NCI-H2029 (cell line): ENCODE measurements at regions not wholly inside any gene's neighbourhood (a gene's known extent, or its start where the extent isn't known, plus 50 kb on each side); places are given as distances from the start of the nearest gene placed in this dataset.

Experiments used
- DNase-seq: peaks from one replicate; lab custom pipeline; 2025; lab: John Stamatoyannopoulos, UW

DNA sequence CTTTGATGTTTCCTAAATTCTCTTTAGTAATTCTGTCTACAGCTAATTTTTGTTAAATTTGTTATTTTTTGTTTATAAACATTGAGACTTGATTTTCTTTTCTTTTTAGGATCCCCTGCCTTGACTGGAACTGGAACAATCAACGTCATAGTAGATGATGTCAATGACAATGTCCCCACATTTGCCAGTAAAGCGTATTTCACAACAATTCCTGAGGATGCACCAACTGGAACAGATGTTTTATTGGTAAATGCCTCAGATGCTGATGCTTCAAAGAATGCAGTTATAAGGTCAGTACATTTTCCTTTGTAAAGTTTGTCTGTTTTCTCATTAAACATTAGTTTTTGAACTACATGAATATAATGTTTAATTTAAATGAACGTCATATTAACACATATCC is 119.4 kb downstream of the FAT4 start:
- DNase-seq: no peak

DNA sequence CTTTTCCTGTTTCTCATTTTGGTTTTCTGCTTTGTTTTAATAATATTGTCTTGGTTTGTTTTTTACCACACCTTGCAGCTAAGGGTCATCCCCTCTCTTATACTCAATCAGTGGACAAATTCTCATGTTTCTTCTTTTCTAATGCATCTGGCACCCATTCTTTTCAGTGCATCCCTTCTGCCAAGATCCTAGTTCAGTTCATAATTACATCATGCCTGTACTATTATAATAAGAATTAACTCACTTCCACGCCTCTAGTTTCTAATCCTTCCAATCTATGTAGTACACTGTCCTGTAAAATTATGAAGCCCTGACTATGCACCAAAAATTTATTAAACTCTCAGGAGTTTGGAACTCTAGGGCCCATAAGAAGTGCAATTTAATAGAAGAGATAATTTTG is 126.1 kb downstream of the FAT4 start:
- no peak for DNase-seq

DNA sequence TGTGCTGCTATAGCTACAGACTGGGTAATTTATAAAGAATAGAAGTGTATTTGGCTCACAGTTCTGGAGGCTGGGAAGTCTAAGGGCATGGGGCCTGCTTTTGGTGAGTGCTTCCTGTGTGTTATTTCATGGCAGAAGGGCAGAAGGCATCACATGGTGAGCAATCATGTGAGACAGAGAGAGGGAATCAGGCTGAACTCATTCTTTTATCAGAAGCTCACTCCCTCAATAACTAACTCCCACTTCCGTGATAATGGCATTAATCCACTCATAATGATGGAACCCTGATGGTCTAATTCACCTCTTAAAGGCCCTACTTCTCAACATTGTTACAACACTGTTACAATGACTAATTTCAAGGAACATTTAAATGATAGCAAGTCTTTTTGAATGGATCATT is 129.4 kb downstream of the FAT4 start:
- DNase-seq: no peak

DNA sequence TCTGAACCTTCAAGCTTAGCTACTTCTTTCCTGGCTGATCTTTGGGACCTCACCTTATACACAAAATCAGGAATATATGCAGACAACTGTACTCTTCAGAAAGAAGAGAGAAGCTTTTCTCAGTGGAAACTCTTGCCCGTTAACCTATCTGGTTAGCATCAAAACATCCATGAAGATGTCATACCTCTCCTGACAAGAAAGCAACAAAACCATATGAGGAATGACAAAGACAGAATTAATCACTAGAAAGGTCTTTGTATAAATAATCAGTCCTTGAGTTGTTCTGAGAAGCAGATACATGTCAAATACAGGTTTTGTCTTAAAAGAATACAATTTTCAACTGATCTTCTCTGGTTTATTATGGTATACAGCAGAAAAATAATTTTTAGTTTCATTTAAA is 130.8 kb downstream of the FAT4 start:
- DNase-seq: no peak

DNA sequence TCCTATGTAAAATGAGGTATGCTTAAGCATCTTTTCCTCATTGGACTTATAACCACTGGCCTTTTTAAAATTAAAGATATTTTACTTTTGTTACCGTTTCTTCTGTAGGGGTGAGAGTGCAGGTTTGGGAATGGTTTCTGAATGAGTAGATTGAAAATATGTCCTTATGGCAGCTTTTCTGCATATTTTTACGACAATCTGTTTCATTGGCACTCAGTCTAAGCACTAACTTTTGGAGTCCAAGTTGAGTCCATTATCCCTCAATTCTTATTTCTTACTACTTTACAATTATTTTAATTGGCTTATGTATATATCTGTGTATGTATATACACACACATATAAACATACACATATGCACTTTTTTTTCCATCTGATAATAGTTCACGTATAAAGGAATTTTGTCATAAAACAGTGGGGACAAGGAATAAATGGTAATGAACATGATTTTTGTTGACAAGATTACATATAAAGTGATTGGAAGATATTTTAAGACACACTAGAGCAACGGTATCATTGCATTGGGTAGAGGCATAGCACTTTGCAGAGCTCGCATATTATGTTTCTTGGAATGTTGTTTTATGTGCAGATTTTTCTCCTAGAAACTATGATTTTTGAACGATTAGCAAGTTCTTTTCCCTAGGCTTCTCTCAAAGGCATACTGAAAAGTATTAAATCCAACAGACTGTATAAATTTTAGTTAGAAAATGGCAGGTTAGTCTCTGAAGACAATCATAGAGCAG is 133.0 kb downstream of the FAT4 start:
- DNase-seq: no peak

DNA sequence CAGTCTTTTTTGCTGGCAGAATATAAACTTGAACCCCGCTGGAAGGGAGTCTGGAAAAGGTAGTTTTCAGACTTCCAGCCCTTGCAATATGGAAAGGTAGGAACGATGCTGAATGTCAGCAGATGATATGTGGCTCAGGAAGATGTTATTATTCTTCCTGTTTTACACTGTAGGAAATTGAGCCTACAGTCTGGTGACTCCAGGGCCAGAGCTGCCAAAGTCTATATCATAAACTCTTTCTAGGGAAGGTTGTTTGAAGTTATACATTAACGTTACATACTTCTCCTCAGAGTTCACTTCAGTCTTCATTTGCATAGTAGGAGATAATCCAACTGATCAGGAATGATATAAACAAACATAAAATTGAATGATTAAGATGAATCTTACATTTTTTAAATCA is 141.3 kb downstream of the FAT4 start:
- DNase-seq: no peak

DNA sequence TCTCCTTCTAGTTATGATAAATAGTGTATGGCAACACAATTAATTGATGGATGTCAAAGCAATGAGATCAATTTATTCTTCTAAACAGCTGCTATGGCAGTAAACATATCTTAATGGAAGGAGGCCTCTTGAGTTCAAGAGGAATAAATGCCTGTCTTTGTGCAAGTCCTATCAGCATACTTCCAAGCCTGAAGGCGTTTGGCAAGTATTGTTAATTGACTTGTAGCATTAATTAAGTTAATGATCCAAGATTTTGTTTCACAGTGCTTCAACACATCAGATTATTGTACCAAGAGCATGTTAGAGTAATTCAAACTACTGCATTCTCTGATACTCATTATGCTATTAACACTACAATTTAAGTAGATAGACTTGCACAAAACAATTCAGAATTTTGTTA is 144.8 kb downstream of the FAT4 start:
- DNase-seq: no peak

DNA sequence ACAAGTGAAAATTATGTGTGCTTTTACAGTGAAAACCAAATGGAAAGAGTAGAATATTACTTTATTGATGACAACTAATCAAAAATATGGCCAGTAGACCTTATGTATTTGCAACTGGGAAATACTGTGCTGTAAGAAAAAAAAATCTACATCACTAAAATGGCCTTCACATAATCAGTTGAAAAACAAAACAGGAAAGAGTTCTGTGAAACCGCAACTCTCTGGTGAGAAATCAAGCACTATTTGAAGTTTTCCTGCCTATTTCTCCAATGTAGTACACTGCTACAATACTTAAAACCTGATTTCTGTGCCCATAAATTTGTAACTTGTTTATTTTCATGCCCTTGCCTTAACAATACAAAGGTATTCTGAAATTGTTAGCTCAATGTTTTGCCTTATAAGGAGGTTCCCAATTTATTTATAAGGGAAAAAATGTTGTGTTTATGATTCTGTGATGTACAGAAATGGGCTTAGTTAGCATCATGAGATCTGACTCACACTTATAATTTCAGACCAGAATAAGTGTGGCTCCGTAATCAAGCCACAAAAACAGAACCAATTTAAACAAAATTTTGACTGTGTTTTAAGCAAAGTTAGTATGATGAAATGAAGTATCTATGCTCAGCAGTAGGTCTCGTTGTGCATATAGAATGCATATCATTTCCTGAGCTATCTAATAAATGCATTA is 147.1 kb downstream of the FAT4 start:
- DNase-seq: no peak

DNA sequence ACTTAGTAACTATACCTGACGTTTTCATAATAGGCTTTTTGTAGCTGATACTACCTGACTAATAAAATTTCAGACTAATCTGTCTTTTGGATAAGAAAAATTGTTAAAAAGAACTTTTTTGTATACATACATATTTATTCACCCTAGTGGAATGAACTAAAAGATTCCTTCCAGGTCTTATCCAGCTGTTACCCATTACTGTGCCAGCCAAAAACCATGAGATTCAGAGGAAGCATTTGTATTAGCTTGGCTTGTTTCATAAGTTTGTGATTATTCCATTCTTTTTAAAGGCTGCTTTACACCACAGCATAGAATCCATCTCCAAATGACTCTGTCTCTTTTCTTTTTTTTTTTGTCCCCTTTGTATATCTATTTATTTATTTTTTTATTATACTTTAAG is 149.4 kb downstream of the FAT4 start:
- DNase-seq: no peak

DNA sequence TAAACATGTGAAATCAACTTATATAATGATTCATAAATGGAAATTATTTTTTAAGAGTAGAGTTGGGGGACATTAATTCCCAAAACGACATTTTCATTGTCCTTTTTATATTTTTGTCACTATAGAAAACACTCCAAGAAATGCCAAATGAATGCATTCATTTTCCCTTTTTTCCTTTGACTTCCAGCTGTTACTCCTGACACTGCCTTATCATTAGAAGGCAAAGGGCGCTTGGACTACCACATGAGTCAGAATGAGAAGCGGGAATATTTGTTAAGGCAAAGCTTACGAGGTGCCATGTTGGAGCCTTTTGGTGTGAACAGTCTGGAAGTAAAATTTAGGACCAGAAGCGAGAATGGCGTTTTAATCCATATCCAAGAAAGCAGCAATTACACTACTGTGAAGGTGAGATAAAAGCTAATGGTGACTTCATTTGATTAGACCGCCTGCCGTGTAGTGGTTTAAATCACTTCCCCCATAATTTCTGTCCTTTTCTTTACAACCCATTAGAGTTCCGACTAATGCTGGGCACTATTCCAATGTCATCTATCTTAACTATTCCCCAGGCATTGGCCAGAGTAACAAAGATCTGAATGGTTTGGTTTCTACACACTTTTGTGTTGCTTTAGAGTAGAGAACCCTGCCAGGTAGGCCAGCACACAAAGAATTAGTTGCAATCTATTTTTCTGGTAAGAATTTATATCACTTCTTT is 166.7 kb downstream of the FAT4 start:
- no peak for DNase-seq

DNA sequence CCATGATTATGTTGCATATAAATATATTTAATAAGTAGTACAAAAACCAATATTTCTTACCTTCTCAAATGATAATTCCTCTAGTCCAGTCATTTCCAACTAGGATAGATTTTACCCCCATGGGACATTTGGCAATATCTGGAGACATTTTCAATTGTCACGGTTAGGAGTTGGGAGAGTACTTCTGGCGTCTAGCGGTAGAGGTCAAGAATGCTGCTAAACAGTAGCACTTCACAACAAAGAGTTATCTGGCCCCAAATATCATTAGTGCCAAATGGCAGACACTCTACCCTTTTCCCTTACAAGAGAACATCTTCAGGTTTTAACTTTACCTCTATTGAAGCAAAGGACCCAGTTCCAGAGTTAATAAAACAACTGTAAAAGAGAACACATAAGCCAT is 168.1 kb downstream of the FAT4 start:
- DNase-seq: no peak

DNA sequence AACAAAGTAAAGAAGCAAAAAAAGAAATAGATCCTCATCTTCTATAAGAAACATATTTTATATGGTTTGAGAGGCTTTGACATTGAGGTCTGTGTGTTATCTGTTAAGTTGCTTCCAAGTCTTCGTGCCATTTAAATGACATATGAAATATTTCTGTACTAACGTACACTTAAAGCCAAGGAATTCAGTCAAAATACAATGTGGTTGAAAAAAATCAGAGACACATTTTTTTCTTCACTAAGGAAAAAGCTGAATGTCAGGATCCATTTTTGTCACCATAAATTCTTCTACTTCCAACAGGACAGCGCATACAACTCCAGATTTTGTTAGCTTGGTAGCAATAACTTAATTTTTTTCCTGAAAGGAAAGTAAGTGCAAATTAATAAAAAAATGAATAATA is 168.5 kb downstream of the FAT4 start:
- DNase-seq: no peak

DNA sequence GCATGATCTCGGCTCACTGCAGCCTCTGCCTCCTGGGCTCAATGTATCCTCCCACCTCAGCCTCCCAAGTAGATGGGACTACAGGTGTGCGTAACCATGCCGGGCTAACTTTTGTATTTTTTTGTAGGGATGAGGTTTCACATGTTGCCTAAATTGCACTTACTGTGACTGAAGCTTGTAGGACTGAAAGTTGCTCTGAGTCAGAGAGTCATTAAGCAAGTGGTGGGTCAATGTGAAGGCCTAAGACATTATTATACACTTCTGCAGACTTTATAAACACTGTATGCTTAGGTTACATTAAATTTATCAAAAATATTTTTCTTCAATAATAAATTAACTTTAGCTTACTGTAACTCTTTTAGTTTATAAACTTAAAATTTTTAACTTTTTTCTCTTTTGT is 170.2 kb downstream of the FAT4 start:
- no peak for DNase-seq

DNA sequence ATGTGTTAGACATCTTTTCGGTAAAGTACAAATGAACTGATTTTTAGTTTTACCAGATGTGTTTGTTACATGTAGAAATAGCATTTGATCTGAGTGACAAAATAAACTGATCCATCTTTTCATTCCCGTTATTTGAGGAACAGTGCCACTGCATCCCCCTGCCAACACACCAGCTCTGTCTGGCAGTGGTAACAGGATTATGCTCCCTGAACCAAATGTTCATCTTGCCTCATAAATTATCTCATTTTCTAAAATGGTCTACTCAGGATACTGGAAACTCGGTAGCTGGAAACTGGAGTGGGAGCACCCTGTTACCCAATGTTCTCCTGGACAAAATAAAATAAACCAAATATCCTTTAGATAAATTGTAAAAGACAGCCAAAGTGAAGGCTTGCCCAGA is 171.6 kb downstream of the FAT4 start:
- no peak for DNase-seq

DNA sequence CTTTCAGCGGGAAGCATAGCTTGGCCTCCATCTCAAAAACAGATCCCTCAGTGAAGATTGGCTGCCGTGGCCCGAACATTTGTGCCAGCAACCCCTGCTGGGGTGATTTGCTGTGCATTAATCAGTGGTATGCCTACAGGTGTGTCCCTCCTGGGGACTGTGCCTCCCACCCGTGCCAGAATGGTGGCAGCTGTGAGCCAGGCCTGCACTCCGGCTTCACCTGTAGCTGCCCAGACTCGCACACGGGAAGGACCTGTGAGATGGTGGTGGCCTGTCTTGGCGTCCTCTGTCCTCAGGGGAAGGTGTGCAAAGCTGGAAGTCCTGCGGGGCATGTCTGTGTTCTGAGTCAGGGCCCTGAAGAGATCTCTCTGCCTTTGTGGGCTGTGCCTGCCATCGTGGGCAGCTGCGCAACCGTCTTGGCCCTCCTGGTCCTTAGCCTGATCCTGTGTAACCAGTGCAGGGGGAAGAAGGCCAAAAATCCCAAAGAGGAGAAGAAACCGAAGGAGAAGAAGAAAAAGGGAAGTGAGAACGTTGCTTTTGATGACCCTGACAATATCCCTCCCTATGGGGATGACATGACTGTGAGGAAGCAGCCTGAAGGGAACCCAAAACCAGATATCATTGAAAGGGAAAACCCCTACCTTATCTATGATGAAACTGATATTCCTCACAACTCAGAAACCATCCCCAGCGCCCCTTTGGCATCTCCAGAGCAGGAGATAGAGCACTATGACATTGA is 175.4 kb downstream of the FAT4 start:
- no peak for DNase-seq

DNA sequence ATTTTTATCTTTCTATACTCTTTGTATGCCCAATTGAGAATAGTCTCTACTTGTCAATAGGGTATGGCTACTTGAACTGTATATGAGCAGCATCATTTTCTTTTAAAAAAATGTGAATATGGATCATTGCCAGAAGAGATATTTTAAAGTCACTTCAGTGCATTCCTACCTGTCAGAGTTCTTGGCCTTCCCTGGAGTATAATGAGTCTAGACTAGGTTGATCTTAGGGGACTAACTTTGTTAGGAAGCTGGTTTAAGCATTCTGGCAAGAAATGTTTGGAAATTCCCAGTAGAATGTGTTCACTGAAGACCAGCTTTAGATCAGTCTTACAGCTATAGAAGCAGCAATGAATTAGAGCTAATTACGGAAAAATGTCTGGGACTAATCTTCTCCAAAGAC is 178.2 kb downstream of the FAT4 start:
- no peak for DNase-seq

DNA sequence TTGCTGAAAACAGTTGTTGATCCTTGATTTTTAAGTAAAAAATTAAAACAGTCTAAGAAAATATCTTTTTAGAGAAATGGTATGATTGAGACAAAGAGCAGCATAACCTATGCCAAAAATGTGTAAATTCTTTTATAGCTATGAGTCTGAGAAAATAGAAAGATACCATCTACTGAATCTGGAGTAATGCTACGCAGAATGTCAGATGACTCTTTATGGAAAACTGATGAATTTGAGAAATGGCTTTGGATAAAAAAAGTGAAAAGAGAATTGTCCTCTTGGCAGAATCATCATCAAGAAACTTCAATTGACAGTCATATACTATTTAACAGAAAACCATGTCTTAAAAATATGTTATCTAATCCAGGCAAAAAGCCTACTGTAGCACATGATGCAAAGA is 183.1 kb downstream of the FAT4 start:
- no peak for DNase-seq

DNA sequence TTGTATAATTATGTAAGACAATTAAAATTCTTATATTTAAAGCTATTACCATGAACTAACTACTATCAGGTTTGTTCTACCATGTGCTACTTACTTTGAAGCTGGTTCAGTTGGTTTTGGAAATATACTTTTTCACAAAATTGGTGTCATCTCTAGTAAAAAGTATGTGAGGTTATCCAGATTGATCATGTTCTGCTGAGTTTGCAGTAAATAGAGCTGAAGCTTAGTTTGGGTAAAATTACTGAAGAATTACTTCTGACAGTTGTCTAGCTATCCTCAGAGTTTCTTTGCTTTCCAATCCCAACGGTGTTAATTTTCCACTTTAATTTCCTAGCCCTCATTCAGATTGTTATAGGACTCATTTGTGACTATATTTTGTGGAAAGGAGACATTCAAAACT is 184.2 kb downstream of the FAT4 start:
- no peak for DNase-seq

DNA sequence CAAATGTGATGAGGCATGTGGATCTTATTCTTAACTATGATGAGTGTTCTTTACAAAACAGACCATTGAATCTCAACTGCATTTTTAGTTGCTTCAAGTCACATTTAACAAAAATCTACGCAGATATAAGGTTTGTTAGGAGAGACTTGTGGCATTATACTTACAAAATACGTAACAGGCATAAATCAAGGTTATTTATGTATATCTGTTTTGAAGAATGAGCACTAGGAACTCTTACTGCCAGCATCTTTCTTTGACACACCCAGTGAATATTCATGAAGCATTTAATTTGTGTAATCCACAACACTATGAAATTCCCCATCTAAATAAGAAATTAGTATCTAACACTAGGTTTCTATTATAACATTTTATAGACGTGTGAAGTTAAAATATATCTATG is 186.3 kb downstream of the FAT4 start:
- no peak for DNase-seq

DNA sequence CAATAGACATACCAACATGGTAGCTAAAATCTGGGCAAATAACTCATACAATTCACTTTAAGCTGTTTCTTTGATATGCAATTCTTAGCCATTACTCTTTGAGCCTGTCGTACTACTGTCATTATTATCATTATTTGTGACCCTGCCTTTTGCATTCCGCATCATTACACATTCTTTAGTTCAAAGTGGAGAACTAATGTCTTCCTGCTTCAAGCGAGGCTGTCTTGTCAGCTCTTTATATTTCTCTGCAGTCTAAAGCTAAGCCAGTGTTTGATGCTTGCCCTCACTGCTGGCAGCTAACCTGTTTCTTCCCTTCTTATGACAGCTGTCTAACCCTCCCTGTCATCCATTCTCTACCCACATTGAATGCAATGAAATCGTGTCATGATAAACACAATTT is 186.8 kb downstream of the FAT4 start:
- DNase-seq: no peak

DNA sequence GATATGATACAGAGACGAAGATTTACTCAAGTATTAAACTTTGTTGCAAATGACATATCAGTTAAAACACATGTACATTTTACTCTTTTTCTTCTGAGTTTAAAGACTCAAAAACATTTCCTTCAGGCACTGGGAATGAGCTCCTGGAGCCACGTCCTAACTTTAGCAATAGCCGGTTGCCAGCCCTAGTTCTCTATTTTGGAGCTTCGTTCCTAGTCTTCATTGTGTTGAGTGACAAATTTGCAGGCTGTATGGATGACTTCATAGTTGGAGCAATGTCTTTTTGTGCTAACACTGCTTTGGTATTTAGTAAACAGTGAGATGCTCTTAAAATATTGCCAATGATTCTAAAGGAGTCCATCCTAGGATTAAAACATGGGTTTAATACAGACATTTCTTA is 190.9 kb downstream of the FAT4 start:
- DNase-seq: no peak

DNA sequence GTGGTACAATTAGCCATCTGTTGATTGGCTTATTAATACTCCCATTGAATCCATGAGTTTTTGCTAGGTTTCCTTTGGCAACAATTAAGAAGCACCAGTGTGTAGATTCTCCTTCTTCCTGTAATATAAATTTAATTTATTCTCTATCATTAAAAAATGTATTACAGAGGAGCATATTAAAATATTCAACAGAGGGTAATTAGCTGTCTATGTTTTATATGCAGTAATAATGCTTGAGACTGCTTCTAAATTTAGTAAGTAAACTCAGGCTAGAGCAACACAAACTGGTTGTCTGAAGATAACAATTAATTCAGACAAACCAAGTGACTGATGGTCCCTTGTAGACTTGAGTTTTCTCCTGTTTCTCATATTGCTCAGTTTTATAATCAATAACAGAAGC is 192.4 kb downstream of the FAT4 start:
- DNase-seq: no peak

DNA sequence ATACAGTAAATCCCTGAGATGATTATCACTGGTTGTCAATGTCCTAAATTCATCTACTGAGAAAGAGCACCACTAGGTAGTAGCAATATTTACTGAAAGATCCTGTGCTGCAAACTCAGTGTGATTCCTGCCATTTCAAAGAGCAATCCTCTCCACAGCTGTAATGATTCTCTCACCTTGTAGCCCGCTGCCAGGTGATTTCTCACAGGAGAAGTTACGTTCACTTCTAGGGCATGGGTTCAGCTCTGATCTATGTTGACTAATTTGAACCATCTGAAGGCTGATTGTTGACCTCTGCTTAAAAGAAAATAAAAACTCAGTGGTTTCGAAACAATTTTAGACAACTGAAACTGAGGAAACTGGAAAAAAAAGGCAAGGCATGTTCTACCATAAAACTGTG is 197.0 kb downstream of the FAT4 start:
- no peak for DNase-seq
